Anterior cingulate cortex (tissue), 58 donors: ENCODE measurements at regions not wholly inside any gene's neighbourhood (a gene's known extent, or its start where the extent isn't known, plus 50 kb on each side); places are given as distances from the start of the nearest gene placed in this dataset.
"Not testable (repeated sequence)": the region's sequence is repeated elsewhere in the genome, so short reads cannot be mapped to it uniquely, and the experiment has no call there.

Experiments
- DNase-seq, 58 donors: peaks; one replicate each; lab custom pipeline; 2025; lab: John Stamatoyannopoulos, UW

DNA sequence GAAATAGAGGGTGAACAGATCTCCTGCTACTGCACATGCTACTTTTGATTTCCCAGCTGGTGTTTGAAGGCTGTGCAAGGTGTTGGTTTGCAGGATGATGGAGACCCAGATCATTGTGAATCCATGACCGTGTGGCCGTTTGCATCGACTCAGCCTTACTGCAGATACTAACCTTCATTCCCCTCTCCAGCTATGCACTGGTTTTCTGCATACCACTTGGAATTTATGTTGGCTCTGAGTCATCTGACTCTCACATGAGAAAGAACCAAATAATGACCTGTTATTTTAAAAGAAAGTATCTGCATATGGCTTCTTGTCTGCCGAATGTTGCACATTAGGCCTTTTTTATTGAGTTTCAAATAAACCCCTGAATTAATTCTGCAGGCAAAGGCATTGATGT, 183.3 kb upstream of the PRKX start:
- not testable (repeated sequence) for DNase-seq

DNA sequence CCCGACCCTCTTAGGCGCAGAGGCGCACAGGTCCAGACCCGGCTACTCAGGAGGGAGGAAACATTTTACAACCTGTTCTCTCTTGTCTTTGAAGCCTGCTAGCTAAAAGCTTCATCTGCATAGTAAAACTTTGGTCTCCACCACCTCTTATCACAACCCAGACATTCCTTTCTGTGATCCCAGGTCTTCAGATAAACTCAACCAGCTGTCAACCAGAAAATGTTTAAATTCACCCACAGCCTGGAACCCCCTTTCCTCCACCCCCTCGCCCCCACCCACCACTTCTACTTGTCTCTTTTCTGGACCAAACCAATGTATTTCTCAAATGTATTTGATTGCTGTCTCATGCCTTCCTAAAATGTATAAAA, 169.1 kb upstream of the PRKX start:
- not testable (repeated sequence) for DNase-seq

- DNase-seq: not testable (repeated sequence)
Observed at GRCh38 chrX:3881898-3882552, 168.6 kb upstream of the PRKX start.

DNA sequence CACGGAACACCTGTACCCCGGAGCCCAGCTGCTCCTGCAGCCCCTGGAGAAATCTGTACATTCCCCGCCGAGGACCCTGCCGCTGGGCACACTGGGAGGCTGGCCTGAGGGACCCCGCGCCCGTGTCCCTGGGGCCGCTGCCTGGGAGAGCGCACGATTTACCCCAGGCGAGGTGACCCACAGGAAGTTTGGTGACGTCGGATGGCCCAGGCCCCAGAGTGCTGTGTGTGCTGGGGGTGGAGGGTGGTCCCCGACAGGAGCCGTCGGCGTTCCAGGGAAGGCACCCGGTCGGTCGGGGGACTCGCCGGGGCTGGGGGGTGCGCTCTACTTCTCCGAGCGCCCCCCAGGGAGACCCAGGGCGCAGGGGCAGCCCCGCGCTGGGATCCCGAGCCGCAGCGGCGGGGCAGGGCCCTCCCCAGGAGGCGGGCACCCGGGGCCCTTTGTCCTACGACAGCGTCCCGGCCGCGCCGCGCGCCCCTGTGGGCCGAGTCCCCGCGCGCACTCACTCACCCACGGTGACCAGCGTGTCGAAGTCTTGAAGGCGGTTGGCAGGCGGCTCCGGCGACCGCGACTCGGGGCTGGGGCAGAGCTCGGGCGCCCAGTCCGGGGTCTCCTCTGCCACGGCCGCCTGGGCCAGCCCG, 167.9 kb upstream of the PRKX start:
- not testable (repeated sequence) for DNase-seq

DNA sequence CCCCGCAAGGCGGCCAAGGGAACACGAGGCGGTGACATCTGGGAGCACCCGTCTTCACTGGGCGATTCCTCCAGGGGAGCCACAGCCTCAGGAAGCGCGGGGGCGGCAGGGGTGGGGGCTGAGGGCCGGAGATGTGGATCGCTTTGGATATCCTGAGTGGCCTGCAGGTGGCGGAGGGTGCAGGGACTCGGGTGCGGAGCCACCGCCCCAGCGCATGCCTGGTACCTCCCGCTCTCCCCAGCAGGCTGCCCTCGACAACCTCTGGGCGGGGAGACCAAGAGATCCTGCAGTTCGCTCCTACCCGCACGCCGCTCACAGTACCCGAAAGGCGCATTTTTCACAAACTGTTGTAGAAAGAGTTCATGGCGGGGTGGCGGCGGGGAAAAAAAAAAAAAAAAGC, 162.9 kb upstream of the PRKX start:
- not testable (repeated sequence) for DNase-seq

DNA sequence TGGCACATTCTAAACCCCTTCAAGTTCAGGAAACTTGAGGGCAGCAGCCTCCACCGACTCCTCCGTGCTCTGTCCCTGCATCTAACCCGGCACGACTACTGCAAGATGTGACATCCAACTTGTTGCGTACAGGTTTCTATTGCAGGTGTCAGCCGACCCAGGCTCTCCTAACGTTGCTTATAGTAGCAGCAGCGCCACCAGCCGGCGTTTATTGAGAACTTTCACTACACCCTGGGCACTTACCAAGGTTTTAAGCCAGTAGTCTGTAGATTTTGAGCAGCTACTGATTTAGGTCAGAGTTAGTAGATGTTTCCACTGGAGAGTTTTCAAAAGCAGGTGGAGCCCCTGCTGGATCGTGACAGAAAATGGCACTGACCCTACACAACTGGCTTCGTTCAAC, 162.2 kb upstream of the PRKX start:
- DNase-seq: not testable (repeated sequence)

DNA sequence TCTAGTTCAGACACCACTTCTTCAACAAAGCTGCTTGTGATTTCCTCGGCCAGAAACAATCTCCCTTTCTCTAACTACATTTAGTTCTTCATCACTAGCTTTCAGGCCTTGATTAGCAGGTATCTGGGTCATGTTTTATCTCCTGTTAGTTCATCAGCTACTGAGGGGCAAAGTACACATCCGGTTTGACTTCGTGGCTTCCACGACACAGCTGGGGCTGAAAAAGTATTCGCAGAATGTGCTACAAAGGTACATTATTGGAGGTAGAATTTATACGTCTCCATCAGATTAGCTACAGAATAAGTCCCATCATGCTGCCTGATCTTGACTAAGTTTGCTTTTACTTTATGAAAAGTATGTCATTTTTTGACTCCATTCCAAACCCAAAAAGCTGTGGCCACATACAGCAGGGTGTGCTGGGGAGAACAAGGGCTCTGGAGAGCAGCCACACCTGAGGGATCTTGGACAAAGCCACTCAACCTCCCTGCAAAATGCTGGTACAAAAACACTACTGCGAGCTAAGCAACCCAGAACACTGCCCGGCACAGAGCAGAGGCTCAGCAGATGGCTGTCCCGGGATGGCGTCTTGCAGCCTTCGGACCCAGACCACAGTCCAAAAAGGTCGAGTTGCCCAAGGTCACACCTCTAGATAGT, 158.9 kb upstream of the PRKX start:
- DNase-seq: not testable (repeated sequence)

GRCh38 chrX:3867067-3867831, 153.8 kb upstream of the PRKX start:
- DNase-seq: not testable (repeated sequence)

DNA sequence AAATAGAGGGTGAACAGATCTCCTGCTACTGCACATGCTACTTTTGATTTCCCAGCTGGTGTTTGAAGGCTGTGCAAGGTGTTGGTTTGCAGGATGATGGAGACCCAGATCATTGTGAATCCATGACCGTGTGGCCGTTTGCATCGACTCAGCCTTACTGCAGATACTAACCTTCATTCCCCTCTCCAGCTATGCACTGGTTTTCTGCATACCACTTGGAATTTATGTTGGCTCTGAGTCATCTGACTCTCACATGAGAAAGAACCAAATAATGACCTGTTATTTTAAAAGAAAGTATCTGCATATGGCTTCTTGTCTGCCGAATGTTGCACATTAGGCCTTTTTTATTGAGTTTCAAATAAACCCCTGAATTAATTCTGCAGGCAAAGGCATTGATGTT, 144.9 kb upstream of the PRKX start:
- DNase-seq: not testable (repeated sequence)

DNA sequence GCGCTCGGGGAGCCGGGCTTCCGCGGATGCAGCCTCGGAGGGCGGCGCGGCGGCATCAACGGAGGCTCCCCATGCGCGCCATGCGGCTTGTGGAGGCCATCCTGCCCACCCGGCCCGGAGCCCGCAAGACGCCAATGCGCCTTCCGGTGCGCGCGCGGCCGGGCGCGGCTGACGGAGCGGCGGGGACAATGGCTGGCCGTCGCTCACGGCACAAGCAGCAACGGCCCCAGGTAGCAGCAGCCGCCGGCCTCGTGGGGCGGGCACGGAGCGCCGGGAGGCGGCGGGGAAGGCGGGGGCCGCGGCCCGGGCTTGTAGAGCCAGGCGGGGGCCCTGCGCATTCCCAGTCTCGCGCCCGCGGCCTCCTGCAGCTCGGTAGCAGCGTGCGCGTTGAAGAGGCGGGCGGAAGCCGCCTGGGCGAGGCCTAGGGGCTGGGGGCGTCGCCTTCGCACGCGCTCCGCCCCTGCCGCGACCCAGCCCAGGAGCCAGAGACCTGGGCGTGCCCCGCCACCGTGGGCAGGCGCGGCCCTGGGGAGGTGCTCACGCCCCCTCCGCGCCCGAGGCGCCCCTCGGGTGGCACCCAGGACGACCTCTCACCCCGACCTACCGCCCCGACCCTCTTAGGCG, 130.2 kb upstream of the PRKX start:
- DNase-seq: not testable (repeated sequence)

GRCh38 chrX:3842822-3843521, 129.5 kb upstream of the PRKX start:
- not testable (repeated sequence) for DNase-seq

DNA sequence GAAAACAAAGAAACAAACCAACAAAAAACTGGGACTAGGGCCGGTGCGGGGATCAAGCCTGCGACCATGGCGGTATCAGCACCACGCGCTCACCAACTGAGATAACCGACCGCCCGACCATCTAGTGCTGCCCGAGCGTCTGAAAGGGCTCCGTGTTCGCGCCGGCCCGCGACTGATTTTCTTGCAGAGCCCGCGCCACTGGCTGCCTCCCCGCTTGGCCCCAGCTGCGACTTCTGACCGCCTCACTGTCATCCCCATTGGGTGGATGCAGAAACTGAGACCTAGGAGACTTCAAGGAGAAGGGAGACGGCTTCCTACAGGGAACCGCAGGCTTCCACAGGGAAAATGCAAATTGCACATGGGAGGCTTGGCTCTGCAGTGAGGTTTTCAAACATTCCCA, 125.3 kb upstream of the PRKX start:
- DNase-seq: not testable (repeated sequence)

DNA sequence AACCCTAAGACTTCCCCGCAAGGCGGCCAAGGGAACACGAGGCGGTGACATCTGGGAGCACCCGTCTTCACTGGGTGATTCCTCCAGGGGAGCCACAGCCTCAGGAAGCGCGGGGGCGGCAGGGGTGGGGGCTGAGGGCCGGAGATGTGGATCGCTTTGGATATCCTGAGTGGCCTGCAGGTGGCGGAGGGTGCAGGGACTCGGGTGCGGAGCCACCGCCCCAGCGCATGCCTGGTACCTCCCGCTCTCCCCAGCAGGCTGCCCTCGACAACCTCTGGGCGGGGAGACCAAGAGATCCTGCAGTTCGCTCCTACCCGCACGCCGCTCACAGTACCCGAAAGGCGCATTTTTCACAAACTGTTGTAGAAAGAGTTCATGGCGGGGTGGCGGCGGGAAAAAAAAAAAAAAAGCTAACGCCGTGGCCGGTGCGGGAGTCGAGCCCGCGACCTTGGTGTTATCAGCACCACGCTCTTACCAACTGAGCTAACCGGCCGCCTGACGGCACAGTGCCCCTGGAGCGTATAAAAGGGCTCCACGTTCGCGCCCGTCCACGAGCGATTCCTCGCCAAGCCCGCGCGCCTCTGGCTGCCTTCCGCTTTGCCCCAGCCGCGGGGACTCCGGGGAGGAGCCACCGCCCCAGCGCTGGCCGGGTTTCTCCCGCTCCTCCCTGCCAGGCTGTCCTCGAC, 124.7 kb upstream of the PRKX start:
- not testable (repeated sequence) for DNase-seq

- not testable (repeated sequence) for DNase-seq
Observed at GRCh38 chrX:3837211-3837610, 123.8 kb upstream of the PRKX start.

DNA sequence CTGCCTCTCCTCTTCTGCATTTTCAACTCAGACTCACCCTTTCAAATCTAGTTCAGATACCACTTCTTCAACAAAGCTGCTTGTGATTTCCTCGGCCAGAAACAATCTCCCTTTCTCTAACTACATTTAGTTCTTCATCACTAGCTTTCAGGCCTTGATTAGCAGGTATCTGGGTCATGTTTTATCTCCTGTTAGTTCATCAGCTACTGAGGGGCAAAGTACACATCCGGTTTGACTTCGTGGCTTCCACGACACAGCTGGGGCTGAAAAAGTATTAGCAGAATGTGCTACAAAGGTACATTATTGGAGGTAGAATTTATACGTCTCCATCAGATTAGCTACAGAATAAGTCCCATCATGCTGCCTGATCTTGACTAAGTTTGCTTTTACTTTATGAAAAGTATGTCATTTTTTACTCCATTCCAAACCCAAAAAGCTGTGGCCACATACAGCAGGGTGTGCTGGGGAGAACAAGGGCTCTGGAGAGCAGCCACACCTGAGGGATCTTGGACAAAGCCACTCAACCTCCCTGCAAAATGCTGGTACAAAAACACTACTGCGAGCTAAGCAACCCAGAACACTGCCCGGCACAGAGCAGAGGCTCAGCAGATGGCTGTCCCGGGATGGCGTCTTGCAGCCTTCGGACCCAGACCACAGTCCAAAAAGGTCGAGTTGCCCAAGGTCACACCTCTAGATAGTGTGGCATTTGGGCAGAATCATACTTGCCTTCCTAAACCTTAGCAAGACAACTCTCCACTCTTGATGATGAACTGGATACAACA, 120.5 kb upstream of the PRKX start:
- not testable (repeated sequence) for DNase-seq

- not testable (repeated sequence) for DNase-seq
Observed at GRCh38 chrX:3830020-3830419, 116.6 kb upstream of the PRKX start.

GRCh38 chrX:3829041-3829531, 115.6 kb upstream of the PRKX start:
- DNase-seq: not testable (repeated sequence)

GRCh38 chrX:3828378-3829040, 115.1 kb upstream of the PRKX start:
- DNase-seq: not testable (repeated sequence)
